HG02852 (cell line): ENCODE measurements at regions not wholly inside any gene's neighbourhood (a gene's known extent, or its start where the extent isn't known, plus 50 kb on each side); places are given as distances from the start of the nearest gene placed in this dataset.

ENCODE experiments used
- ATAC-seq: cut with Tn5 transposase; IDR thresholded peaks from one replicate; pipeline ENCODE4 v1.9.1; 2021; ENCODE audit warnings: mild to moderate bottlenecking, moderate library complexity; ENCODE audit not compliant: unreplicated experiment

DNA sequence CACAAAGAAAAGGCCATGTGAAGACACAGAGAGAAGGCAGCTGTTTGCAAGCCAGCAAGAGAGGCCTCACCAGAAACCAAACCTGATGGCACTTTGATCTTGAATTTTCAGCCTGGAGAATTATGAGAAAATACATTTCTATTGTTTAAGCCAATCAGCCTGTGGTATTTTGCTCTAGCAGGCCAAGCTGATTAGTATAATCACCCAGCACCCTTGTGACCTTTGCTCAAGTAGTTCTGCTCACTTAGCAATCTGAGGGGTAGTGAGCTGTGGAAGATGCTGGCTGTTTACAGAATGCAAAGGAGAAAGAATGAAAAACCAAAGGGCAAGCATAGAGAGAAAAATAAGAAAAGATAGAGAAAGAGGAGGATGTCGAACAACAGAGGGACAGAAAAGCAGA, 396.4 kb upstream of the BOD1L1 start:
- ATAC-seq, result no peak

DNA sequence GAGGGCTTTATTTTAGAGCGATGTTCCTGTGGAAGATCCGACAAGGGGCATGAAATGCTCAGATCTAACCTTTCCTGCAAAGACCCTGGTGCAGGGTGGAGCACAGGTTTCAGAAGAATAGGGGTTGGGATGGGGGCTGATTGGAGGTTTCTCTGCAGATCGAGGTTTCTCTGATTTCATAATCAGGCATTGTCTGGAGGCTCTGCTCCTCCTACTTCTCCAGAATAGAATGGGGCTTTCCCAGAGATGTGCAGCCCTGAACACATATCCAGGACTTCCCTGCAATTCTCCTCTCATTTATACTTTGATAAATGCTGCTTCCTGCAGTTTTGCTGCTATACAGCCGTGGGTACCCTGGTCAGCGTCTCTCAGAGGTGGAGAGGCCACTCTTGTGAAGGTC, 397.6 kb upstream of the BOD1L1 start:
- ATAC-seq, result no peak

DNA sequence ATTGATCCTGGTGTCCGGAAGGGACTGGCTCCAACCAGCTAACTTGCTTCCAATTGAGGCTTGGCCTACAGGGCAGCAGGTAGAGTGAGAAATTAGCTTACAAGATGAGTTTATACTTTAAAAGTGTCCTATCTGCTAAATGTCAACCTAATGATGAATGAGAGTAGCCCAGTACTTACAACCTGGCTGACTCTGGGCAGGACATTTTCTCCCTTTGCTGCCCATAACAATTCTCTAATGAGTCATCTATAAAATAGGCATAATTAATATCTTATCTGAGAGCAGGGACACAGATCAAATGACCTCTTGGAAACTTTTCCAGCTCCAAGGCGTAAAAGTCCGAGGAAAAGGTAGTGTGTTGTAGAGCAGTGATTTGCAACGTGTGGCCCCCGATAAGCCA, 398.4 kb upstream of the BOD1L1 start:
- no peak for ATAC-seq

DNA sequence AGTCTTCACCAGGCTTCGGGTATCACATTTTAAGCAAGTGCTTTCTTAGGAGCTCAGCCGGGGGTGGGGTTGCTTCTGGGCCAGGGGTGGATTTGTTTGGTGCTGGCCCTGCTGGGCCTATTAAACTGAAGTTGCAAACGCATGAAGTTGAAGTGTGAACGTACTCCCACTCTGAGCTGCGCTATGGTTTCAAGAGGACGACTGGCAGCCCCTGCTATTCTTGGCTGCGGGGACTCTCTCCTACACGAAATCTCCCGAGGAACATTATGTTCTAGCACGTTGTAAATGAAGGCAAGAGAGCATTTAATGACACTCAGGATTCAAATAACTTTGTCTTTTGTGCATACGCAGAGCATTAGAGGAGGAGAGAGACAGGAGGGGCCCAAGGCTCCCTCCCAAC, 401.3 kb upstream of the BOD1L1 start:
- ATAC-seq, result no peak

- no peak for ATAC-seq
These were observed 407.6 kb upstream of the BOD1L1 start for GRCh38 chr4:14035076-14035475.

GRCh38 chr4:14043203-14043602, 415.7 kb upstream of the BOD1L1 start:
- ATAC-seq, result no peak

DNA sequence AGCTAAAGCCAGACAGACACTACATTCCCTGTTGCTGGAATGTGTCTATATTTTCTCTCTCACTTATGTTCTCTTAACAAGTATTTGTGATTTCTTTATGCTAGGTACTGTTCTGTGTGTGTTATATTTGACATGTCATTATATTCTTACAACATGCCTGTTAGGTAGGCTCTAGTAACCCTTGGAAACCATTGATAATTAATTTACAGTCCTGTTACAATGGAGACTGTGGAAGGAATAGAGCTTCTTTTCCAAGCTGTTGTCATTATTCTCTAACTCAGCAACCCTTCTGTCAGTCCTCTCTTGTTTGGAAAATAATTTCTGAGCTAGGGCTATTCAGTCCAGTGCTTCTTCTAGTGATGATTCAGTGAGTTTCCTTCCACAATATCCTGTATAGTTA, 419.1 kb upstream of the BOD1L1 start:
- no peak for ATAC-seq

- no peak for ATAC-seq
These were observed 420.3 kb upstream of the BOD1L1 start for GRCh38 chr4:14047840-14048239.

DNA sequence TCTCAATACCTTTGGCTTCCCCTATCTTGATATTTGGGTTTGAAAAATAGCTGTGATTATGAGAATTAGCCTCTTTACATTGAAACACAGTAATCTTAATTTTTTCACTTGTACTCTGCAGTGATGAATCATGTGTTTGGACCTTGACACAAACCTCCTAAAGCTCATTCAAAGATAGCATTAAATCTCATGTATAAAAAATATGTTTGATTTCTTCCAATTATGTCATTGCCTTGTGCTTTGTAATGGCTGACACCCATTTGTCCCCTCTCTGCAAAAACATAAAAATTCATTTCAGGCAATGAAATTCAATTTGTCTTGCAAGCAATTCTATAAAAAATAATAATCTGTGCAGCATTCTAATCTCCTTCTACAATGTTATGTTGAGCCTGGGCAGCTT, 422.4 kb upstream of the BOD1L1 start:
- no peak for ATAC-seq

DNA sequence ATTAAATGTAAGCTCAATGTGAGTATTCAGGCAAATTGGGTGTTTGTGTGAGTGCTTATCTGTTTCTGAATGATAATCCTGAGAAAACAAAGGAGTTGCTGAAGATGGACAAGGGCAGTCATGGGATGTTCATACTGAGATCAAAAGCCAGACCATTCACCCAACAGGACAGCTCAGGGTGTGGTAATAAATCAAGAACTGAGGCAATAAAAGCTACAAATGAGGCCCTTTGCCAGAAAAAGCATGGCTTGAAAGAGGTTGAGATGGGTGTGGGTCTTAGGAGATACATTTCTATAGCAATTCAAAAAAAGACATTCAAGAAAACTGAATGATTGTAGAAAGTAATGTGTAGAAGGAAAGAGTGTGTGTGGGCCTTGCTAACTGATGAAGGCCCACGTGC, 425.8 kb upstream of the BOD1L1 start:
- ATAC-seq, result no peak

GRCh38 chr4:14054391-14054790, 426.9 kb upstream of the BOD1L1 start:
- ATAC-seq, result no peak

- no peak for ATAC-seq
These were observed 431.5 kb upstream of the BOD1L1 start for GRCh38 chr4:14059006-14059405.

GRCh38 chr4:14064984-14065383, 437.5 kb upstream of the BOD1L1 start:
- no peak for ATAC-seq

- ATAC-seq, result no peak
These were observed 437.9 kb upstream of the BOD1L1 start for GRCh38 chr4:14065406-14065805.

DNA sequence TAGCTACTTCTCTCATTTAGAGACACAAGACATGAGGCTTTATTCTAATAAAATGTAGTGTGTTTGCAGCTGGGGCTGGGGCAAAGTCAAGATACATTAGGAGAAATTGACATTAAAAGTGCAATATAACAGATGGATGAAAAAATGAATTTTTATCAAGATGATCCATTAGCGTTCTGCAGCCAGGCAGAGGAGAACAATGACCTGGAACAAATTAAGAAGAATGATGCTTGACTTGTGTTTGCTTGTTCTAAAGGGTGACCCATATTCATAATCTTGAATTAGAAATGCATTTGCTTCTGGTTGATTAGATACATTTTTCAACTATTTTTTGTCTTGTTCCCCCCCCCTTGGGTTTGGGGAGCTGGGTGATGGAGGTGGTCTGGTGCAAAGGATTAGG, 439.5 kb upstream of the BOD1L1 start:
- ATAC-seq, result no peak

DNA sequence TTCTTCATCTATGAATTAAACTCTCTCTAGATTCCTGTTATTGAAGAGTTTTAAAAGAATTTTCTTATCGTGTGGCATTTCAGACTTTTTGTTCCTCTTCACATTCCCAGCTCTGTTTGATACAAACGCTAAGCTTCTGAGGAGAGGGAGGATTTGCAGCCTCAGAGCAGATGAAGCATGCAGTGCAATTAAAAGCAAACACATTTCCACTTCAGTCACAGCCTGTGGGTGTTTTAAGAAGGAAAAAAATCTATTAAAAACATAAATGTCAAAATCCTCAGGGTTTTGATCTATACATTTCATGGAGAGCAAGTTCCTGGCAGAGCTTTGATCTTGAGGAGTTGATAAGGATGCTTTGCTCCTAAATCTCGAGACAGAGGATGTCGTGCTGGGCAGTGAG, 442.4 kb upstream of the BOD1L1 start:
- ATAC-seq, result no peak

- no peak for ATAC-seq
These were observed 442.9 kb upstream of the BOD1L1 start for GRCh38 chr4:14070289-14070880.

DNA sequence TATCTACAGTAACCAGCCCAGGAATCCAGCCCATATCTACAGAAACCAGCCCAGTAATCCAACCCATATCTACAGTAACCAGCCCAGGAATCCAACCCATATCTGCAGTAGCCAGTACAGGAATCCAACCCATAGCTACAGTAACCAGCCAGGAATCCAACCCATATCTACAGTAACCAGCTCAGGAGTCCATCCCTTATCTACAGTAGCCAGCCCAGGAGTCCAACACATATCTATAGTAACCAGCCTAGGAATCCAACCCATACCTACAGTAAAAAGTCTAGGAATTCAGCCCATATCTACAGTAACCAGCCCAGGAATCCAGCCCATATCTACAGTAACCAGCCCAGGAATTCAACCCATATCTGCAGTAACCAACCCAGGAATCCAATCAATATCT, 445.0 kb upstream of the BOD1L1 start:
- no peak for ATAC-seq

DNA sequence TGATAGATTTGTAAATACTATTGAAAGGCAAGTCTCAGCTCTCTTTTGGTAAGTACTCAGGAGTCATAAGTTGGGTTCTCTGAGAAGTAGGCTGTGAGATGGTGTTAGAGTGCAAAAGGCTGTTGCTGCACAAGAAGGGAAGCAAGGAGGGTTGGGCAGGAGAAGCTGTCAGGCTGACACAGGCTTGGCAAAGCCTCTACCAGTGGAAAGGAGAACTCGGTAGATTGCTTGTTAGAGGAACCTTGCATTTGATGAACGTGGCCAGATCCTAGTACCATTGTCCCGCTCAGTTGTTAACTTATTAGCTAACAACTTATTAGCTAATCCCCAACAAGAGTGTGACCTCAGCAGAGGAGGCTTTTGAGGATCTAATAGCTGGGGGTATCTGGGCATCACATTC, 449.3 kb upstream of the BOD1L1 start:
- no peak for ATAC-seq

DNA sequence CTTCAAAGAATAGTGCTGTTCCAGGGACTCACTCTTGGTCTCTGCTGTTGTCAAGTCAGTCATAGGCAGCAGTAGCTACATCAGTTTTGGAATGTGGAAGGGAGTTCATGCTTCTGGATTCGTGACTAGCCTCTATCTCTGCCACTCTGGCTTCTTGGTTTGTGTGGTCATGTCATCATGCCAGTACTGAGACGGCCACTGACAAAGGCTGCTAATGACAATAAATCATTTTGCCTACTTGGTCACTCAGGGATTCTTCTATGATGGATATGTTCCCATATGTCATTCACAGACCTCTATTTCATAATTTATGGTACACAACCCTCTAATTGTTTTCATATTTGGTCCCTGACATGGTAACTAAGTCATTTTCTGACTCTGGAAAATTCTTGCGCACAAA, 450.8 kb upstream of the BOD1L1 start:
- ATAC-seq, result no peak

DNA sequence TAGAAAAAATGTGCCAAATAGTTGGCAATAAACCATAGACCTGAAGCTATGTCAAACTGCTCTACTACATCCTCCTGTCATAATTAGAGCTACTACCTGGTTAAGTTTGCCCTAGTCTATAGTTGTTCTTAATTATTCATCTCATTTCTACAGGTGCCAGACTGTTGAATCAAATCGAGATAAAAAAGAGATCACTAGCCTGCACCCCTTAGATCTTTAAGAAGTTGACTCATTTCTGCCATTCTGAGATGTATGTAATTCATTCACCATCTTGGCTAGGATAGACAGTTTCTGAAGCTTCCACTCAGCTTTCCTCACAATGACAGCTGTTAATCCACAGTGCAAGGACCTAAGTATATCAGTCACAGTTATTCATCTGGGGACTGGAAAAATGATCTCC, 452.1 kb upstream of the BOD1L1 start:
- ATAC-seq, result no peak

GRCh38 chr4:14083150-14083549, 455.6 kb upstream of the BOD1L1 start:
- ATAC-seq, result no peak

GRCh38 chr4:14084598-14084997, 457.1 kb upstream of the BOD1L1 start:
- ATAC-seq, result no peak

DNA sequence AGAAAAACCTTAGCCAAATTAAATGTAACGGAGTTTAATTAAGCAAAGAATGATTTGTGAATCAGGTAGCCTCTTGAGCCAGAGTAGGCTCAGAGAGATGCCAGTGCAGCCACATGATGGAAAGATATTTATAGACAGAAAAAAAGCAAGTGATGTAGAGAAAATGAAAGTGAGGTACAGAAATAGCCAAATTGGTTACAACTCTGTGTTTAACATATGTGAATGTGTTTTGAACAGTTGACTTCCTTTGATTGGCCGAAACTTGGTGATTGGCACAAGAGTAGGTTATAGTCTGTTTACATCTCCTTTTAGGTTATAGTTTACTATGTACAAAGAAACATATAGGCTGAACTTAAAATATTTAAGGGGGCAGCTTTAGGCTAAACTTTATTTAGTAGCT, 459.9 kb upstream of the BOD1L1 start:
- ATAC-seq, result no peak
